ENCODE measurements at regions not wholly inside any gene's neighbourhood (a gene's known extent, or its start where the extent isn't known, plus 50 kb on each side); places are given as distances from the start of the nearest gene placed in this dataset.

- TF ChIP-seq CTCF (IDR thresholded peaks at IDR 0.05) (no peak), EP300 (IDR thresholded peaks at IDR 0.05) (no peak), POLR2A (IDR thresholded peaks at IDR 0.05) (no peak)
- no peaks in the 10 kb centered on the region for H3K36me3 ChIP-seq
- no peak overlapping the region for H3K27ac ChIP-seq
- no peak overlapping the region for H3K4me3 ChIP-seq
- DNase-seq: no peak
- H3K9me3 ChIP-seq: no peaks in the 10 kb centered on the region
- H3K4me1 ChIP-seq (ENCODE audit: insufficient read depth): no peaks in the 10 kb centered on the region
- H3K27me3 ChIP-seq: no peaks in the 10 kb centered on the region
- 86 to 90% (median 87%) methylated on average over 43 of the region's 43 CpGs for WGBS, 3 donors
- intact Hi-C loops (cut with DNase I): no loop called here
These were observed 208.4 kb upstream of the TCERG1L start for GRCh38 chr10:131519723-131520605.

GRCh38 chr10:131531265-131532190 lies 220.0 kb upstream of the TCERG1L start:
- no peak for TF ChIP-seq POLR2A (IDR thresholded peaks at IDR 0.05)
- TF ChIP-seq CTCF (IDR thresholded peaks at IDR 0.05): no peak
- TF ChIP-seq EP300 (IDR thresholded peaks at IDR 0.05): no peak
- intact Hi-C loops (cut with DNase I): no loop called here
- no peak for DNase-seq
- 83 to 85% (median 84%) methylated on average over 23 to 25 of the region's 25 CpGs for WGBS, 3 donors
- no peak overlapping the region for H3K4me3 ChIP-seq
- H3K4me1 ChIP-seq (ENCODE audit: insufficient read depth): no peaks in the 10 kb centered on the region
- H3K36me3 ChIP-seq: no peaks in the 10 kb centered on the region
- H3K27me3 ChIP-seq: no peaks in the 10 kb centered on the region
- H3K27ac ChIP-seq: no peak overlapping the region
- H3K9me3 ChIP-seq: no peaks in the 10 kb centered on the region

- no peaks in the 10 kb centered on the region for H3K27me3 ChIP-seq
These were observed 220.8 kb upstream of the TCERG1L start for GRCh38 chr10:131532291-131532690.

More at GRCh38 chr10:131532291-131532690, 220.8 kb upstream of the TCERG1L start:
- Histone ChIP-seq H3K4me3 (no peak overlapping the region), H3K4me1 (ENCODE audit: insufficient read depth) (no peaks in the 10 kb centered on the region), H3K9me3 (no peaks in the 10 kb centered on the region), H3K36me3 (no peaks in the 10 kb centered on the region), H3K27ac (no peak overlapping the region)
- no peak for TF ChIP-seq EP300 (IDR thresholded peaks at IDR 0.05)
- TF ChIP-seq POLR2A (IDR thresholded peaks at IDR 0.05): no peak
- TF ChIP-seq CTCF (IDR thresholded peaks at IDR 0.05): no peak
- WGBS, 3 donors: 80 to 83% (median 81%) methylated on average over 13 of the region's 13 CpGs
- intact Hi-C loops (cut with DNase I): no loop called here
- DNase-seq: no peak
